GM12872 (cell line): ENCODE measurements at regions not wholly inside any gene's neighbourhood (a gene's known extent, or its start where the extent isn't known, plus 50 kb on each side); places are given as distances from the start of the nearest gene placed in this dataset.

Experiments used
- TF ChIP-seq, protein P1 (sequence below): IDR thresholded peaks from 3 replicates; pipeline ENCODE4 v1.5.1; 2011; ENCODE audit warnings: low read depth, mild to moderate bottlenecking, low read length, moderate library complexity; ENCODE audit not compliant: insufficient read depth

DNA sequence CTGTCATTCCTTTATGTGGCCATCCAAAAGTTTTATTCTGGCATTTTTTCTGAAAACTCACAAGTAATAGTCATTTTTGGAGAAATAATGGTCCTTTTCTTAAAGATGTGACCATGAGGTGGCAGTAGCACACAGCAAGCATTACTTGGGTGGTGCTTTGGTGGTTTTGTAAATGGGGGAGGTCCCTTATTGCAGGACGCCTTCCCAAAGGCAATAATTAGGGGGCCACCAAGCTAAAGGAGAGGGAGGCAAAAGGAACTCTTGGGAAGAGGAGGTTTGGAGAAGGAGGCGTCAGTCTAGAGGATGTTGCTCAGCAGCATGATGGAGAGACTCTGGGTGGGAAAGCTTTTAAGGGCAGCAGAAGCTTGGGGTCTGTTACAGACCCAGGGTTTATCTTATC, 422.6 kb upstream of the MMS22L start:
- TF ChIP-seq, protein P1, sequence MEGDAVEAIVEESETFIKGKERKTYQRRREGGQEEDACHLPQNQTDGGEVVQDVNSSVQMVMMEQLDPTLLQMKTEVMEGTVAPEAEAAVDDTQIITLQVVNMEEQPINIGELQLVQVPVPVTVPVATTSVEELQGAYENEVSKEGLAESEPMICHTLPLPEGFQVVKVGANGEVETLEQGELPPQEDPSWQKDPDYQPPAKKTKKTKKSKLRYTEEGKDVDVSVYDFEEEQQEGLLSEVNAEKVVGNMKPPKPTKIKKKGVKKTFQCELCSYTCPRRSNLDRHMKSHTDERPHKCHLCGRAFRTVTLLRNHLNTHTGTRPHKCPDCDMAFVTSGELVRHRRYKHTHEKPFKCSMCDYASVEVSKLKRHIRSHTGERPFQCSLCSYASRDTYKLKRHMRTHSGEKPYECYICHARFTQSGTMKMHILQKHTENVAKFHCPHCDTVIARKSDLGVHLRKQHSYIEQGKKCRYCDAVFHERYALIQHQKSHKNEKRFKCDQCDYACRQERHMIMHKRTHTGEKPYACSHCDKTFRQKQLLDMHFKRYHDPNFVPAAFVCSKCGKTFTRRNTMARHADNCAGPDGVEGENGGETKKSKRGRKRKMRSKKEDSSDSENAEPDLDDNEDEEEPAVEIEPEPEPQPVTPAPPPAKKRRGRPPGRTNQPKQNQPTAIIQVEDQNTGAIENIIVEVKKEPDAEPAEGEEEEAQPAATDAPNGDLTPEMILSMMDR, result peak; percentile 27; the same call in 2 of the 3 replicates

DNA sequence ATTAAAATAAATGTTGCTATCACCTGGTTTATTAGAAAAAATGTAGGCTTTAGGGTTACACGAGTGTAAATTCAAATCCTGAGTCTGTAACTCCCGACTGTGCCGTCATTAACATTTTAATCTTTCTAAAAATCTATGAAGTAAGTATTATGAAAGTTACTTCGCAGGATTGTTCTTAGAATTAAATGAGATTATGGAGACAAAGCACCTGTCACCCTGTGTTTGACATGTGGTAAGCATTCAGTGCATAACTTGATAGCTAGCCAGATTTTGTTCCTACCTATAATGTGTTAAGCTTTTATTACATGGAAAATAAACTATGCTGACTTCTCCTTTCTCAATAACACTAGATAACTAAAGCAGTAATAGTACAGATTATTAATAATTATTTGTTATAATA, 429.7 kb upstream of the MMS22L start:
- TF ChIP-seq, protein P1, result no peak

DNA sequence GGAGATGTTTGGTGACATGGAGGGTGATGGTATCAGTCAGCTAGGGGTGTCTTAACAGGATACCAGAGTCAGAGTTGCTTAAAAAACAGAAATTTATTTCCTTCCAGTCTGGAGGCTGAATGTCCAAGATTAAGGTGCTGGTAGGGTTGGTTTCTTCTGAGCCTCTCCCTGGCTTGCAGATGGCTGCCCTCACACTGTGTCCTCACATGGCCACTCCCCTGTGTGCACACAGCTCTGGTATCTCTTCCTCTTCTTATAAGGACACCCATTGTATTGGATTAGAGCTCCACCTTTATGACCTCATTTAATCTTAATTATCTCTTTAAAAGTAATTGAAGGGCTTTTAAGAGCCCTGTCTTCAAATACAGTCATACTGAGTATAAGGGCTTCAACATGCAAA, 431.8 kb upstream of the MMS22L start:
- TF ChIP-seq, protein P1, result no peak

DNA sequence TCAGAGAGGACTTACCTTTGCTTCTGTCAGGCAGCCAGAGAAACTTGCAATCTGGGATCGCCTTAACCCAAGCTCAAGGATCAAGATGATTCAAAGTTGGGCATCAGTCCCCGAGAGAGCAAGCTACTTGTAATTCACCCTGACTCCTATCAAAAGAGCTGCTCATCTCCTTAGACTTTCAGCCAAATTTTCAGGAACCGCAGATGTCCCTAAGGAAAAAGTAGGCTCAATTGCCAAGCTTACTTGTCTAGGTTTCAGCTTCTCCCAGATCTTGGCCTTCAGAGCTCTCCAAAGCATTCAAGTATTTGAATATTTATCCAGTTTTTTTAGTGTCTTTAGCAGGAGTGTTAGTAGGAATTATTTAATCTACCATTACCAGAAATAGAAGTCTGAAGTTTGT, 434.1 kb upstream of the MMS22L start:
- TF ChIP-seq, protein P1, result no peak

DNA sequence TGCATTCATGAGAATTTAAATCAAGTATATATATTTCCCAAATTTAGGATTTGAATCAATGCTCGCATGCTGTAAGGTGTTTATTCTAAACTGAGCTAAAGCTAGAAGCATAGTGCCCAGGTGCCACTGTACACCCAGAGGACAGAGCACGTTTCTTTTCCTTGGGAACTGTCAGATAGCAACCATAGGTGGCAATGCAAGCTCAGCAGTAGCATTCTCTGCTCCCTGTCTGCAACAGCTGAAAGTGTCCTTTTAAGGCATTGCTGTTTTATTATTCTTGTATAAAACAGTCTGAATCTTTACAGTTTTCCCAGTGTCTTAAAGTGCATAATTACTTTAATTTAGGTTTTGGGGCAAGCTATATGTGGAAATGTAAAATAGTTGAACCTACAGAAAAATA, 443.4 kb upstream of the MMS22L start:
- TF ChIP-seq, protein P1, result no peak

GRCh38 chr6:97732045-97732444, 449.0 kb upstream of the MMS22L start:
- TF ChIP-seq, protein P1, result no peak

GRCh38 chr6:97757575-97757974, 474.6 kb upstream of the MMS22L start:
- TF ChIP-seq, protein P1, result no peak

- TF ChIP-seq, protein P1, result no peak
These were observed 482.4 kb upstream of the MMS22L start for GRCh38 chr6:97765461-97765860.
